ENCODE measurements at regions not wholly inside any gene's neighbourhood (a gene's known extent, or its start where the extent isn't known, plus 50 kb on each side); places are given as distances from the start of the nearest gene placed in this dataset.

DNA sequence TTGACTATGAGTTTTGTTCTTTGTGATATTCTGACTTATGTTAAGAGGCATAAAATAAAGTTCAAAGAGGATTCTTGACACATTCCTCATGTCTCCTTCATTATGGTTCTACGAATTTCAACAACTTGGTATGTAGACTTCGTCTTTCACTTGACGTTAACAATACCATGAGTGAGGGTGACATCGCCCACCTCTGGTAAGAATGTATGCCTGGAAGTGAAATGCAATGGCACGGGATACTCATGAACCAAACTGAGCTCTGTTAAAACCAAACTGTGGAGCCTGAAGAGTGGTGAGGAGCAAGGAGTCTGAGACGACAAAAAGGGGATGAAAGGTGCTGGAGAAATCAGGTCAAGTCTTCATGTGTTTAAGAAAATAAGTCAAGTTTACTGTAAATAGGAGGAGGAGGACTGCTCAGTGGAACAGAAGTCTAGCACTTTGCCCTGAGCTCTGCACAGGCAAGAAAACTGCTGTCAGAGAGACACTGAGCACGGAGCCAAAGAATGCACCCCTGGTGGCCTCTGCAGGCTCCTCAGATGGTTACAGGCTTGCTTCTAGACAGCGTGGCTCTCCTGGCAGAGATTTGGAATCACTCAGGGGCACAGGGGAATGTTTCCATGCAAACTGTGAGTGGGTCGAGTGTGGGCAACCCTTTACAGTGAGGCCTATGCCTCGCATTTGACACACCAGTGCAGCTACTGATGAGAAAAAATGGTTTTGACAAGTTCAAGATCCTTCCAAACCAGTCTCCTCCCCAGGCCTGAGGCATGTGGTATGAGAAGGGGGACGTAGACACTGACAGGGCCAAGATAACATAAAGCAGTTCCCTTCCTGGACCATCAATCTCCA lies 470.1 kb downstream of the IRX1 start:
- 85% methylated on average over 7 of the region's 11 CpGs for WGBS (ENCODE audit: insufficient coverage)
- Mint-ChIP-seq H3K27me3 (no peaks in the 10 kb centered on the region), H3K4me3 (no peak overlapping the region), H3K9me3 (ENCODE audit: insufficient read depth) (peaks cover 2% of the 10 kb centered on the region), H3K27ac (no peak overlapping the region), H3K4me1 (no peaks in the 10 kb centered on the region)
- H2AFZ ChIP-seq (ENCODE audit: insufficient read depth, low read depth, low read length, poor library complexity, severe bottlenecking), result no peak overlapping the region
- no peaks in the 10 kb centered on the region for H4K20me1 ChIP-seq (ENCODE audit: control insufficient read depth, insufficient read depth, low read length, poor library complexity, severe bottlenecking)
- H3K4me1 ChIP-seq (ENCODE audit: control insufficient read depth in 2 of 2, insufficient read depth in 2 of 2, low read length in 2 of 2), result no peaks in the 10 kb centered on the region
- intact Hi-C loops (cut with micrococcal nuclease), result no loop called here
- no peaks in the 10 kb centered on the region for H3K79me2 ChIP-seq (ENCODE audit: control insufficient read depth, insufficient read depth, low read length)
- H3K4me3 ChIP-seq (ENCODE audit: control extremely low read depth in 1 of 5, extremely low read depth in 1 of 5, insufficient read depth in 1 of 5, low read depth in 2 of 5, low read length in 4 of 5), result no peak overlapping the region
- DNase-seq (no peak), ATAC-seq (ENCODE audit: low read depth) (no peak)
- no peak overlapping the region for H3K27ac ChIP-seq (ENCODE audit: low read length in 2 of 2)
- H3K4me2 ChIP-seq (replicated peaks; ENCODE audit: low read depth, low read length, poor library complexity, severe bottlenecking), result no peak overlapping the region
- H3K9me3 ChIP-seq (ENCODE audit: control extremely low read depth in 1 of 3, control insufficient read depth in 2 of 3, insufficient read depth in 1 of 3, low read length in 2 of 3), result peaks cover 0 to 9% (median 2%) of the 10 kb centered on the region in 3 donors
- TF ChIP-seq EZH2 (IDR thresholded peaks at IDR 0.05; ENCODE audit: borderline replicate concordance, insufficient read depth, low read depth, low read length, poor library complexity, severe bottlenecking), result no peak
- TF ChIP-seq, protein P1, sequence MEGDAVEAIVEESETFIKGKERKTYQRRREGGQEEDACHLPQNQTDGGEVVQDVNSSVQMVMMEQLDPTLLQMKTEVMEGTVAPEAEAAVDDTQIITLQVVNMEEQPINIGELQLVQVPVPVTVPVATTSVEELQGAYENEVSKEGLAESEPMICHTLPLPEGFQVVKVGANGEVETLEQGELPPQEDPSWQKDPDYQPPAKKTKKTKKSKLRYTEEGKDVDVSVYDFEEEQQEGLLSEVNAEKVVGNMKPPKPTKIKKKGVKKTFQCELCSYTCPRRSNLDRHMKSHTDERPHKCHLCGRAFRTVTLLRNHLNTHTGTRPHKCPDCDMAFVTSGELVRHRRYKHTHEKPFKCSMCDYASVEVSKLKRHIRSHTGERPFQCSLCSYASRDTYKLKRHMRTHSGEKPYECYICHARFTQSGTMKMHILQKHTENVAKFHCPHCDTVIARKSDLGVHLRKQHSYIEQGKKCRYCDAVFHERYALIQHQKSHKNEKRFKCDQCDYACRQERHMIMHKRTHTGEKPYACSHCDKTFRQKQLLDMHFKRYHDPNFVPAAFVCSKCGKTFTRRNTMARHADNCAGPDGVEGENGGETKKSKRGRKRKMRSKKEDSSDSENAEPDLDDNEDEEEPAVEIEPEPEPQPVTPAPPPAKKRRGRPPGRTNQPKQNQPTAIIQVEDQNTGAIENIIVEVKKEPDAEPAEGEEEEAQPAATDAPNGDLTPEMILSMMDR (IDR thresholded peaks at IDR 0.05), result no peak
- H3K27me3 ChIP-seq (replicated peaks in 1 of 4; ENCODE audit: control extremely low read depth in 1 of 4, control insufficient read depth in 3 of 4, insufficient read depth in 4 of 4, low read length in 3 of 4), result no peaks in the 10 kb centered on the region
- ChIA-PET CTCF (no interaction called here), POLR2A (no interaction called here)
- no peaks in the 10 kb centered on the region for H3K36me3 ChIP-seq (replicated peaks in 1 of 2; ENCODE audit: control extremely low read depth in 1 of 2, control insufficient read depth in 1 of 2, extremely low read depth in 1 of 2, insufficient read depth in 2 of 2, low read length in 1 of 2)
- H3K9ac ChIP-seq (ENCODE audit: low read length), result no peak overlapping the region

DNA sequence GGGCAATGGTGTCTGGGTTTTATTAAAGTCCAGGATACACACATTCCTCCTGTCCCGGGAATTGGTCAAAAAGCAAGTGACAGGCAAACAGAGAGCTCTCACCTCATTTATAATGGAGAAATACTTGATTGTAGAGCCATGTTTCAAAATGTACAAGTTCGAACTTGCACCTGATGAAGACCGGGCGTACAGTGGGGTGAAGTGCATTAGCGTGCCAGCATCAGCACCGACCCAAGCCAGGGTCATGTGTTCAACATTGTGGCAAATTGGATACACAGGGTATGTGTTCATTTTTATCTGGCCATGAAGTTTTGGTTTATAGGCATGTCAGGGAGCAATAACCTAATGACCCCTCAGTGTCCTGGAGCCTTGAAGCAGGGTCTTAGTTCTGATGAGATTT lies 472.5 kb downstream of the IRX1 start:
- Histone ChIP-seq H3K9ac (ENCODE audit: low read length) (no peak overlapping the region), H3K79me2 (ENCODE audit: control insufficient read depth, insufficient read depth, low read length) (no peaks in the 10 kb centered on the region), H3K27ac (ENCODE audit: low read length in 2 of 2) (no peak overlapping the region), H3K4me3 (ENCODE audit: control extremely low read depth in 1 of 5, extremely low read depth in 1 of 5, insufficient read depth in 1 of 5, low read depth in 2 of 5, low read length in 4 of 5) (no peak overlapping the region), H3K4me2 (replicated peaks; ENCODE audit: low read depth, low read length, poor library complexity, severe bottlenecking) (no peak overlapping the region), H3K4me1 (ENCODE audit: control insufficient read depth in 2 of 2, insufficient read depth in 2 of 2, low read length in 2 of 2) (no peaks in the 10 kb centered on the region), H3K36me3 (replicated peaks in 1 of 2; ENCODE audit: control extremely low read depth in 1 of 2, control insufficient read depth in 1 of 2, extremely low read depth in 1 of 2, insufficient read depth in 2 of 2, low read length in 1 of 2) (no peaks in the 10 kb centered on the region), H3K27me3 (replicated peaks in 1 of 4; ENCODE audit: control extremely low read depth in 1 of 4, control insufficient read depth in 3 of 4, insufficient read depth in 4 of 4, low read length in 3 of 4) (no peaks in the 10 kb centered on the region), H2AFZ (ENCODE audit: insufficient read depth, low read depth, low read length, poor library complexity, severe bottlenecking) (no peak overlapping the region), H3K9me3 (ENCODE audit: control extremely low read depth in 1 of 3, control insufficient read depth in 2 of 3, insufficient read depth in 1 of 3, low read length in 2 of 3) (peaks cover 0 to 9% (median 2%) of the 10 kb centered on the region in 3 donors), H4K20me1 (ENCODE audit: control insufficient read depth, insufficient read depth, low read length, poor library complexity, severe bottlenecking) (no peaks in the 10 kb centered on the region)
- no peak for TF ChIP-seq EZH2 (IDR thresholded peaks at IDR 0.05; ENCODE audit: borderline replicate concordance, insufficient read depth, low read depth, low read length, poor library complexity, severe bottlenecking)
- TF ChIP-seq, protein P1 (IDR thresholded peaks at IDR 0.05), result no peak
- ATAC-seq (ENCODE audit: low read depth) (no peak), DNase-seq (no peak)
- 98% methylated on average over 6 of the region's 6 CpGs for WGBS (ENCODE audit: insufficient coverage)
- no peaks in the 10 kb centered on the region for H3K4me1 Mint-ChIP-seq
- POLR2A ChIA-PET, result no interaction called here
- peaks cover under 1% of the 10 kb centered on the region for H3K9me3 Mint-ChIP-seq (ENCODE audit: insufficient read depth)
- CTCF ChIA-PET, result no interaction called here
- no peak overlapping the region for H3K27ac Mint-ChIP-seq
- H3K4me3 Mint-ChIP-seq, result no peak overlapping the region
- no peaks in the 10 kb centered on the region for H3K27me3 Mint-ChIP-seq
- intact Hi-C loops (cut with micrococcal nuclease), result no loop called here
